OCI-LY7 (cell line): ENCODE measurements at regions not wholly inside any gene's neighbourhood (a gene's known extent, or its start where the extent isn't known, plus 50 kb on each side); places are given as distances from the start of the nearest gene placed in this dataset.
"Not testable (repeated sequence)": the region's sequence is repeated elsewhere in the genome, so short reads cannot be mapped to it uniquely, and the experiment has no call there.

ENCODE experiments used
- BruUV-seq: library from RNA; stranded (reverse); fragments of 400-500 nt; replicated peaks from 2 replicates; lab custom pipeline; 2021; lab: Mats Ljungman, UMichigan
- CTCF ChIA-PET: fragments of 300-600 bp; sonication (Branson Sonifier 250); formaldehyde crosslinking; loops from one replicate; lab custom pipeline; 2022; ENCODE audit warnings: antibody characterized with exemption; ENCODE audit not compliant: unreplicated experiment; lab: Charles Lee
- POLR2A ChIA-PET: fragments of 300-600 bp; sonication (Branson Sonifier 250); formaldehyde crosslinking; loops from one replicate; lab custom pipeline; 2022; ENCODE audit warnings: antibody characterized with exemption; lab: Charles Lee
- DNase-seq: peaks from one replicate; pipeline ENCODE4 v3.0.0-alpha.2; 2015; ENCODE audit warnings: low spot score
- H2AFZ ChIP-seq: fragments of 200-600 bp; sonication (generic), shearing (Covaris generic); 2 replicates; pipeline ENCODE4 v1.6.1; 2014; ENCODE audit warnings: mild to moderate bottlenecking, antibody characterized with exemption, low read length, moderate library complexity
- H3K27ac ChIP-seq: fragments of 200-600 bp; sonication (generic); 2 replicates; pipeline ENCODE4 v1.5.1; 2014; ENCODE audit warnings: mixed run types, low read depth, mild to moderate bottlenecking, moderate library complexity, low read length, inconsistent platforms; ENCODE audit not compliant: poor library complexity, severe bottlenecking
- H3K36me3 ChIP-seq: fragments of 200-600 bp; sonication (generic); 2 replicates; pipeline ENCODE4 v1.6.1; 2014; ENCODE audit warnings: mild to moderate bottlenecking, antibody characterized with exemption, low read length, moderate library complexity, mixed read lengths; ENCODE audit not compliant: insufficient read depth
- H3K4me1 ChIP-seq: fragments of 200-600 bp; sonication (generic); 2 replicates; pipeline ENCODE4 v1.5.1; 2014; ENCODE audit warnings: mild to moderate bottlenecking, low read length; ENCODE audit not compliant: insufficient read depth, poor library complexity, severe bottlenecking
- H3K4me2 ChIP-seq: fragments of 200-600 bp; sonication (generic); 2 replicates; pipeline ENCODE4 v1.6.1; 2014; ENCODE audit warnings: mild to moderate bottlenecking, low read length
- H3K4me3 ChIP-seq: fragments of 200-600 bp; sonication (generic); 2 replicates; pipeline ENCODE4 v1.5.1; 2014; ENCODE audit warnings: mild to moderate bottlenecking, low read depth, low read length; ENCODE audit not compliant: poor library complexity, severe bottlenecking
- H3K79me2 ChIP-seq: fragments of 200-600 bp; sonication (generic); 2 replicates; pipeline ENCODE4 v1.6.1; 2016; ENCODE audit warnings: low read depth, mild to moderate bottlenecking, low read length, moderate library complexity, mixed read lengths; ENCODE audit not compliant: insufficient read depth
- H3K9me2 ChIP-seq: fragments of 200-600 bp; sonication (generic); 2 replicates; pipeline ENCODE4 v1.6.1; 2016; ENCODE audit warnings: mild to moderate bottlenecking, low read length, mixed read lengths; ENCODE audit not compliant: insufficient read depth
- H3K9me3 ChIP-seq: fragments of 200-600 bp; sonication (generic); 2 replicates; pipeline ENCODE4 v1.6.1; 2014; ENCODE audit warnings: mild to moderate bottlenecking, mixed run types, low read length, mixed read lengths
- H4K20me1 ChIP-seq: fragments of 200-600 bp; sonication (generic); 2 replicates; pipeline ENCODE4 v1.6.1; 2014; ENCODE audit warnings: mild to moderate bottlenecking, antibody characterized with exemption, low read length, moderate library complexity, mixed read lengths; ENCODE audit not compliant: insufficient read depth
- CTCF ChIP-seq: fragments of 200-600 bp; sonication (generic); conservative IDR thresholded peaks from 2 replicates; pipeline ENCODE4 v1.5.1; 2014; ENCODE audit warnings: mild to moderate bottlenecking, antibody characterized with exemption, low read length, moderate library complexity, mixed read lengths
- EZH2phosphoT487 ChIP-seq: fragments of 200-600 bp; sonication (generic); IDR thresholded peaks from 2 replicates; pipeline ENCODE4 v1.6.1; 2018; ENCODE audit warnings: low read depth, borderline replicate concordance, mild to moderate bottlenecking, mixed run types, antibody characterized with exemption, low read length, moderate library complexity, mixed read lengths
- intact Hi-C: fragments of 100-400 bp; cut with micrococcal nuclease; formaldehyde crosslinking; loops from one replicate; pipeline ENCODE4 v1.10.0; 2022; ENCODE audit not compliant: unreplicated experiment

GRCh38 chr12:82627799-82628198 is 58.9 kb upstream of the TMTC2 start:
- CTCF ChIA-PET, result no interaction called here
- POLR2A ChIA-PET, result no interaction called here
- H2AFZ ChIP-seq, result no peak overlapping the region

GRCh38 chr12:82634495-82635258 is 52.0 kb upstream of the TMTC2 start:
- H3K9me2 ChIP-seq, BruUV-seq: not testable (repeated sequence)
- intact Hi-C loops, result loop anchor here (1.0 kb wide), 1 partner anchor 12 kb away; no protein-coding TSS in a partner anchor

More at GRCh38 chr12:82627799-82628198, 58.9 kb upstream of the TMTC2 start:
- intact Hi-C loops, result no loop called here
- BruUV-seq, result no TSS peak
- H3K4me2 ChIP-seq, result no peak overlapping the region
- TF ChIP-seq CTCF (peak; percentile 50), EZH2phosphoT487 (no peak)
- H3K9me3 ChIP-seq, result no peaks in the 10 kb centered on the region
- no peak overlapping the region for H3K4me3 ChIP-seq
- no peaks in the 10 kb centered on the region for H3K79me2 ChIP-seq
- H3K36me3 ChIP-seq, result no peaks in the 10 kb centered on the region
- H3K4me1 ChIP-seq, result no peaks in the 10 kb centered on the region
- H3K9me2 ChIP-seq, result no peaks in the 10 kb centered on the region
- H3K27ac ChIP-seq, result no peak overlapping the region
- no peak for DNase-seq
- no peaks in the 10 kb centered on the region for H4K20me1 ChIP-seq

DNA sequence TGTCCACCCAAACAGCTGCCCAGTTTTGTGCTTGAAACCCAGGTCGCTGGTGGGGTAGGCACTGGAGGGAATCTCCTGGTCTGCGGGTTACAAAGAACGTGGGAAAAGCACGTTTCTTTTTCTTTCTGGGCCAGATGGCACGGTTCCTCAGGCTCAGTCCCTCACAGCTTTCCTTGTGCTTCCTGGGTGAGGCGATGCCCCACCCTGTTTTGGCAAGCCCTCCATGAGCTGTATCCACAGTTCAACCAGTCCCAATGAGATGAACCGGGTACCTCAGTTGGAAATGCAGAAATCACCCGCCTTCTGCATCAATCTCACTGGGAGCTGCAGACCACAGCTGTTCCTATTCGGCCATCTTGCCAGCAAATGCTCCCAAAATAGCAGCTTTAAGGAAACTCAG is 51.4 kb upstream of the TMTC2 start:
- Histone ChIP-seq H3K9me3 (no peaks in the 10 kb centered on the region), H3K4me1 (no peaks in the 10 kb centered on the region), H3K27ac (no peak overlapping the region), H4K20me1 (no peaks in the 10 kb centered on the region), H3K9me2 (no peaks in the 10 kb centered on the region), H3K4me2 (no peak overlapping the region), H2AFZ (no peak overlapping the region), H3K4me3 (no peak overlapping the region), H3K36me3 (no peaks in the 10 kb centered on the region), H3K79me2 (no peaks in the 10 kb centered on the region)
- TF ChIP-seq EZH2phosphoT487, result no peak
- no peak for TF ChIP-seq CTCF
- ChIA-PET POLR2A (interaction anchor here (0.6 kb wide), 1 partner anchor 26 kb away, joined by 3 read pairs; no protein-coding TSS in a partner anchor), CTCF (no interaction called here)
- no TSS peak for BruUV-seq
- DNase-seq, result no peak
- intact Hi-C loops, result loop anchor here (1.0 kb wide), 1 partner anchor 13 kb away; no protein-coding TSS in a partner anchor

More at GRCh38 chr12:82634495-82635258, 52.0 kb upstream of the TMTC2 start:
- H3K27ac ChIP-seq, H2AFZ ChIP-seq, H3K9me3 ChIP-seq, H3K4me1 ChIP-seq, H3K79me2 ChIP-seq, DNase-seq, H3K36me3 ChIP-seq, CTCF ChIA-PET, H3K4me3 ChIP-seq, H4K20me1 ChIP-seq, H3K4me2 ChIP-seq: not testable (repeated sequence)
- POLR2A ChIA-PET, result interaction anchor here (0.6 kb wide), 1 partner anchor 25 kb away, joined by 3 read pairs; no protein-coding TSS in a partner anchor
